MV-4-11 (cell line): ENCODE measurements at regions not wholly inside any gene's neighbourhood (a gene's known extent, or its start where the extent isn't known, plus 50 kb on each side); places are given as distances from the start of the nearest gene placed in this dataset.
A peak's percentile ranks its signal among the peaks of the same experiment; 100 is the strongest.

Experiments
- DNase-seq: peaks from one replicate; lab custom pipeline; 2025; lab: John Stamatoyannopoulos, UW

- no peak for DNase-seq
Observed at GRCh38 chr16:82241469-82242052, 71.5 kb upstream of the MPHOSPH6 start.

GRCh38 chr16:82240111-82240510 is 70.1 kb upstream of the MPHOSPH6 start:
- DNase-seq: no peak

- no peak for DNase-seq
Observed at GRCh38 chr16:82236875-82237274, 66.9 kb upstream of the MPHOSPH6 start.

GRCh38 chr16:82236415-82236814 is 66.4 kb upstream of the MPHOSPH6 start:
- DNase-seq: no peak

- no peak for DNase-seq
Observed at GRCh38 chr16:82232806-82233205, 62.8 kb upstream of the MPHOSPH6 start.

- DNase-seq: no peak
Observed at GRCh38 chr16:82231008-82231787, 61.2 kb upstream of the MPHOSPH6 start.

- DNase-seq: peak; percentile 26
Observed at GRCh38 chr16:82229800-82230619, 60.0 kb upstream of the MPHOSPH6 start.

GRCh38 chr16:82226327-82226726 is 56.3 kb upstream of the MPHOSPH6 start:
- DNase-seq: no peak

- DNase-seq: no peak
Observed at GRCh38 chr16:82224821-82225220, 54.8 kb upstream of the MPHOSPH6 start.

- no peak for DNase-seq
Observed at GRCh38 chr16:82220541-82220940, 50.5 kb upstream of the MPHOSPH6 start.
